Esophagus muscularis mucosa (tissue), 3 donors: ENCODE measurements at regions not wholly inside any gene's neighbourhood (a gene's known extent, or its start where the extent isn't known, plus 50 kb on each side); places are given as distances from the start of the nearest gene placed in this dataset.

ENCODE experiments used
- POLR2A ChIP-seq: fragments of 450-650 bp; IDR thresholded peaks from one replicate; pipeline ENCODE4 v1.6.1; 2017; ENCODE audit warnings: antibody characterized with exemption, moderate library complexity, mild to moderate bottlenecking, low read depth
- POLR2AphosphoS5 ChIP-seq, 2 donors: sonication (generic); formaldehyde crosslinking; IDR thresholded peaks; one replicate each; pipeline ENCODE4 v1.6.1; 2017; ENCODE audit warnings: antibody characterized with exemption in 2 of 2
- TF ChIP-seq, protein P1 (sequence below), 3 experiments: fragments of 200-600 bp in 2 of 3; fragments of 450-650 bp in 1 of 3; sonication (generic) in 2 of 3; IDR thresholded peaks; one replicate each; pipeline ENCODE4 v1.5.1; 2017 to 2019; ENCODE audit warnings: antibody characterized with exemption in 3 of 3, mild to moderate bottlenecking in 2 of 3, moderate library complexity in 1 of 3

DNA sequence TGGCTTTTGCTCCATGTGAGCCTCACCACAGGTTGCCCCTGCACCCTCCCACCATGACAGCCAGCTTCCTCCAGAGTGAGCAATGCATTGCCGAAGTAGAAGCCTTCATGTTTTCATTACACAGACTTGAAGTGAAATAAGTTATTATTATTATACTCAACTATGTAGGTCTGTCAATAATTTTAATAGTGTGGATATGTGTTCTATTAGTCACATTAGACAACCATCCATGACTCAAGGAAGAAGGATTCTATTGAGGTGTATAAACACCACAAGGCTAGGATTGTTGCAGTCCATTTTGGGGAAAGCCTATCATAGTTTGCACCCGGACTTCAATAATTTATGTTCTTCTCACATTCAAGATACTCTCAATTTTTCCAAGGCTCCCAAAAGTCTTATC, 369.5 kb downstream of the TAF11L14 start:
- TF ChIP-seq POLR2A = no peak
- TF ChIP-seq, protein P1, sequence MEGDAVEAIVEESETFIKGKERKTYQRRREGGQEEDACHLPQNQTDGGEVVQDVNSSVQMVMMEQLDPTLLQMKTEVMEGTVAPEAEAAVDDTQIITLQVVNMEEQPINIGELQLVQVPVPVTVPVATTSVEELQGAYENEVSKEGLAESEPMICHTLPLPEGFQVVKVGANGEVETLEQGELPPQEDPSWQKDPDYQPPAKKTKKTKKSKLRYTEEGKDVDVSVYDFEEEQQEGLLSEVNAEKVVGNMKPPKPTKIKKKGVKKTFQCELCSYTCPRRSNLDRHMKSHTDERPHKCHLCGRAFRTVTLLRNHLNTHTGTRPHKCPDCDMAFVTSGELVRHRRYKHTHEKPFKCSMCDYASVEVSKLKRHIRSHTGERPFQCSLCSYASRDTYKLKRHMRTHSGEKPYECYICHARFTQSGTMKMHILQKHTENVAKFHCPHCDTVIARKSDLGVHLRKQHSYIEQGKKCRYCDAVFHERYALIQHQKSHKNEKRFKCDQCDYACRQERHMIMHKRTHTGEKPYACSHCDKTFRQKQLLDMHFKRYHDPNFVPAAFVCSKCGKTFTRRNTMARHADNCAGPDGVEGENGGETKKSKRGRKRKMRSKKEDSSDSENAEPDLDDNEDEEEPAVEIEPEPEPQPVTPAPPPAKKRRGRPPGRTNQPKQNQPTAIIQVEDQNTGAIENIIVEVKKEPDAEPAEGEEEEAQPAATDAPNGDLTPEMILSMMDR (IDR thresholded peaks at IDR 0.05) = no peak
- no peak for TF ChIP-seq POLR2AphosphoS5 (IDR thresholded peaks at IDR 0.05)
